ENCODE measurements at regions not wholly inside any gene's neighbourhood (a gene's known extent, or its start where the extent isn't known, plus 50 kb on each side); places are given as distances from the start of the nearest gene placed in this dataset.

DNA sequence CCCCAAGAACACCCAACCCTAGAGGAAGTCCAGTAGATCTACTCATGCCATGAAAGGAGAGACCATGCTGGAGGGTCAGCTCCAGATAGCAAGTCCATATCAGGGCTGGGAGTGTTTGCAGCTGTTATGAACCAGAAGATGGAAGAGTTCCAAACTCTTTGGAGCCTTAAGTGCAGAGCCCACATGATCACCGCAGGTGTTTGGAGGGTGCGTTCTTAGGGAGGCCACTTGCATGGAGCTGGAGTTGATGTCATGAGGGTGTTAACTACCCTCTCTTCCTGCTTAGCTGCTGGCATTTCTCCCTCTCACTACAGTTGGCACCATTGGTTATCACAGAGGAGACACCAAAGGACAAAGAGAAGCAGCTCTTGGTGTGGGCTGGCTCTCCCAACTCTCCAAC, 616.9 kb downstream of the AJAP1 start (continued):
- TF ChIP-seq, protein P1, sequence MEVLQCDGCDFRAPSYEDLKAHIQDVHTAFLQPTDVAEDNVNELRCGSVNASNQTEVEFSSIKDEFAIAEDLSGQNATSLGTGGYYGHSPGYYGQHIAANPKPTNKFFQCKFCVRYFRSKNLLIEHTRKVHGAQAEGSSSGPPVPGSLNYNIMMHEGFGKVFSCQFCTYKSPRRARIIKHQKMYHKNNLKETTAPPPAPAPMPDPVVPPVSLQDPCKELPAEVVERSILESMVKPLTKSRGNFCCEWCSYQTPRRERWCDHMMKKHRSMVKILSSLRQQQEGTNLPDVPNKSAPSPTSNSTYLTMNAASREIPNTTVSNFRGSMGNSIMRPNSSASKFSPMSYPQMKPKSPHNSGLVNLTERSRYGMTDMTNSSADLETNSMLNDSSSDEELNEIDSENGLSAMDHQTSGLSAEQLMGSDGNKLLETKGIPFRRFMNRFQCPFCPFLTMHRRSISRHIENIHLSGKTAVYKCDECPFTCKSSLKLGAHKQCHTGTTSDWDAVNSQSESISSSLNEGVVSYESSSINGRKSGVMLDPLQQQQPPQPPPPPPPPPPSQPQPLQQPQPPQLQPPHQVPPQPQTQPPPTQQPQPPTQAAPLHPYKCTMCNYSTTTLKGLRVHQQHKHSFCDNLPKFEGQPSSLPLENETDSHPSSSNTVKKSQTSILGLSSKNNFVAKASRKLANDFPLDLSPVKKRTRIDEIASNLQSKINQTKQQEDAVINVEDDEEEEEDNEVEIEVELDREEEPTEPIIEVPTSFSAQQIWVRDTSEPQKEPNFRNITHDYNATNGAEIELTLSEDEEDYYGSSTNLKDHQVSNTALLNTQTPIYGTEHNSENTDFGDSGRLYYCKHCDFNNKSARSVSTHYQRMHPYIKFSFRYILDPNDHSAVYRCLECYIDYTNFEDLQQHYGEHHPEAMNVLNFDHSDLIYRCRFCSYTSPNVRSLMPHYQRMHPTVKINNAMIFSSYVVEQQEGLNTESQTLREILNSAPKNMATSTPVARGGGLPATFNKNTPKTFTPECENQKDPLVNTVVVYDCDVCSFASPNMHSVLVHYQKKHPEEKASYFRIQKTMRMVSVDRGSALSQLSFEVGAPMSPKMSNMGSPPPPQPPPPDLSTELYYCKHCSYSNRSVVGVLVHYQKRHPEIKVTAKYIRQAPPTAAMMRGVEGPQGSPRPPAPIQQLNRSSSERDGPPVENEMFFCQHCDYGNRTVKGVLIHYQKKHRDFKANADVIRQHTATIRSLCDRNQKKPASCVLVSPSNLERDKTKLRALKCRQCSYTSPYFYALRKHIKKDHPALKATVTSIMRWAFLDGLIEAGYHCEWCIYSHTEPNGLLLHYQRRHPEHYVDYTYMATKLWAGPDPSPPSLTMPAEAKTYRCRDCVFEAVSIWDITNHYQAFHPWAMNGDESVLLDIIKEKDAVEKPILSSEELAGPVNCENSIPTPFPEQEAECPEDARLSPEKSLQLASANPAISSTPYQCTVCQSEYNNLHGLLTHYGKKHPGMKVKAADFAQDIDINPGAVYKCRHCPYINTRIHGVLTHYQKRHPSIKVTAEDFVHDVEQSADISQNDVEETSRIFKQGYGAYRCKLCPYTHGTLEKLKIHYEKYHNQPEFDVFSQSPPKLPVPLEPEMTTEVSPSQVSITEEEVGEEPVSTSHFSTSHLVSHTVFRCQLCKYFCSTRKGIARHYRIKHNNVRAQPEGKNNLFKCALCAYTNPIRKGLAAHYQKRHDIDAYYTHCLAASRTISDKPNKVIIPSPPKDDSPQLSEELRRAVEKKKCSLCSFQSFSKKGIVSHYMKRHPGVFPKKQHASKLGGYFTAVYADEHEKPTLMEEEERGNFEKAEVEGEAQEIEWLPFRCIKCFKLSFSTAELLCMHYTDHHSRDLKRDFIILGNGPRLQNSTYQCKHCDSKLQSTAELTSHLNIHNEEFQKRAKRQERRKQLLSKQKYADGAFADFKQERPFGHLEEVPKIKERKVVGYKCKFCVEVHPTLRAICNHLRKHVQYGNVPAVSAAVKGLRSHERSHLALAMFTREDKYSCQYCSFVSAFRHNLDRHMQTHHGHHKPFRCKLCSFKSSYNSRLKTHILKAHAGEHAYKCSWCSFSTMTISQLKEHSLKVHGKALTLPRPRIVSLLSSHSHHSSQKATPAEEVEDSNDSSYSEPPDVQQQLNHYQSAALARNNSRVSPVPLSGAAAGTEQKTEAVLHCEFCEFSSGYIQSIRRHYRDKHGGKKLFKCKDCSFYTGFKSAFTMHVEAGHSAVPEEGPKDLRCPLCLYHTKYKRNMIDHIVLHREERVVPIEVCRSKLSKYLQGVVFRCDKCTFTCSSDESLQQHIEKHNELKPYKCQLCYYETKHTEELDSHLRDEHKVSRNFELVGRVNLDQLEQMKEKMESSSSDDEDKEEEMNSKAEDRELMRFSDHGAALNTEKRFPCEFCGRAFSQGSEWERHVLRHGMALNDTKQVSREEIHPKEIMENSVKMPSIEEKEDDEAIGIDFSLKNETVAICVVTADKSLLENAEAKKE (CRISPR knock-in tag; IDR thresholded peaks at IDR 0.05): no peak
- TF ChIP-seq, protein P2, sequence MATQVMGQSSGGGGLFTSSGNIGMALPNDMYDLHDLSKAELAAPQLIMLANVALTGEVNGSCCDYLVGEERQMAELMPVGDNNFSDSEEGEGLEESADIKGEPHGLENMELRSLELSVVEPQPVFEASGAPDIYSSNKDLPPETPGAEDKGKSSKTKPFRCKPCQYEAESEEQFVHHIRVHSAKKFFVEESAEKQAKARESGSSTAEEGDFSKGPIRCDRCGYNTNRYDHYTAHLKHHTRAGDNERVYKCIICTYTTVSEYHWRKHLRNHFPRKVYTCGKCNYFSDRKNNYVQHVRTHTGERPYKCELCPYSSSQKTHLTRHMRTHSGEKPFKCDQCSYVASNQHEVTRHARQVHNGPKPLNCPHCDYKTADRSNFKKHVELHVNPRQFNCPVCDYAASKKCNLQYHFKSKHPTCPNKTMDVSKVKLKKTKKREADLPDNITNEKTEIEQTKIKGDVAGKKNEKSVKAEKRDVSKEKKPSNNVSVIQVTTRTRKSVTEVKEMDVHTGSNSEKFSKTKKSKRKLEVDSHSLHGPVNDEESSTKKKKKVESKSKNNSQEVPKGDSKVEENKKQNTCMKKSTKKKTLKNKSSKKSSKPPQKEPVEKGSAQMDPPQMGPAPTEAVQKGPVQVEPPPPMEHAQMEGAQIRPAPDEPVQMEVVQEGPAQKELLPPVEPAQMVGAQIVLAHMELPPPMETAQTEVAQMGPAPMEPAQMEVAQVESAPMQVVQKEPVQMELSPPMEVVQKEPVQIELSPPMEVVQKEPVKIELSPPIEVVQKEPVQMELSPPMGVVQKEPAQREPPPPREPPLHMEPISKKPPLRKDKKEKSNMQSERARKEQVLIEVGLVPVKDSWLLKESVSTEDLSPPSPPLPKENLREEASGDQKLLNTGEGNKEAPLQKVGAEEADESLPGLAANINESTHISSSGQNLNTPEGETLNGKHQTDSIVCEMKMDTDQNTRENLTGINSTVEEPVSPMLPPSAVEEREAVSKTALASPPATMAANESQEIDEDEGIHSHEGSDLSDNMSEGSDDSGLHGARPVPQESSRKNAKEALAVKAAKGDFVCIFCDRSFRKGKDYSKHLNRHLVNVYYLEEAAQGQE (IDR thresholded peaks at IDR 0.05; ENCODE audit: unreplicated experiment): no peak
- TF ChIP-seq POLR2AphosphoS5 (IDR thresholded peaks at IDR 0.05; ENCODE audit: low read depth) (no peak), EZH2 (IDR thresholded peaks at IDR 0.05; ENCODE audit: low read depth, unreplicated experiment) (no peak), CREB1 (CRISPR knock-in tag; IDR thresholded peaks at IDR 0.05; ENCODE audit: low read depth) (no peak)

DNA sequence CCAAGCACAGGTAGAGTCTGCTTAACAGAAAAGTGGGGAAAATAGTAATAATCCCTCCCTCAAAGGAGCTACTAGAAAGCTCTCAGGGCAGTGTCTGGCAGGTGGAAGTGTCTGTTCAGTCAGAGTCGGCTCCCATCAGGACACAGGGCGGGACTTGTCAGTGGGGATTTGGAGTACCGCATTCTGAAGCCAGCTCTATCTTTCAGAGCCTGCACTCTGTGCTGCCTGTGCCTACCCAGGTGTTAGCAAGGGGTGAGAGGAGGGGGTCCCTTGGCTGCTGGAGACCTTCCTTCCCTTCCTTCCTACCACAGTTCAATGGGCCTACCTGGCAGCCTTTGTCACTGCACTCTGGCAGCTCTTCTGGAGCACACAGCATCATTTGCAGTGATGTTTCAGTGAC, 615.5 kb downstream of the AJAP1 start:
- H3K9me2 ChIP-seq (ENCODE audit: insufficient read depth): no peaks in the 10 kb centered on the region
- no peaks in the 10 kb centered on the region for H3K27me3 ChIP-seq (ENCODE audit: insufficient read depth)
- H4K20me1 ChIP-seq (replicated peaks; ENCODE audit: insufficient read depth): no peaks in the 10 kb centered on the region
- H3K9me3 Mint-ChIP-seq: peaks cover 14% of the 10 kb centered on the region; the same call in 2 of the 3 replicates
- no peak overlapping the region for H3K4me3 Mint-ChIP-seq
- no peak for TF ChIP-seq ZNF114 (CRISPR knock-in tag; IDR thresholded peaks at IDR 0.05)
- H3K36me3 Mint-ChIP-seq (ENCODE audit: low read depth): peaks cover 4% of the 10 kb centered on the region; the same call in 2 of the 3 replicates
- H3K27me3 Mint-ChIP-seq (ENCODE audit: insufficient read depth, low read depth, poor library complexity): peaks cover 10% of the 10 kb centered on the region
- H3K79me2 ChIP-seq (replicated peaks; ENCODE audit: insufficient read depth): no peaks in the 10 kb centered on the region
- H3K4me1 Mint-ChIP-seq: peaks cover 34% of the 10 kb centered on the region
- H3K27ac Mint-ChIP-seq: no peak overlapping the region
- H3K4me2 ChIP-seq: no peak overlapping the region
- peaks cover 3% of the 10 kb centered on the region; the same call in 1 of the 2 replicates for H3K36me3 ChIP-seq (ENCODE audit: insufficient read depth)
- H3K27ac ChIP-seq (ENCODE audit: low read depth): no peak overlapping the region
- H3K4me1 ChIP-seq (ENCODE audit: insufficient read depth): no peaks in the 10 kb centered on the region
- no peak overlapping the region for H3K4me3 ChIP-seq
- ATAC-seq (no peak), DNase-seq (ENCODE audit: low spot score) (no peak)
- no peak overlapping the region for H2AFZ ChIP-seq
- H3F3A ChIP-seq (replicated peaks; ENCODE audit: low read depth): no peaks in the 10 kb centered on the region
